OCI-LY3 (cell line): ENCODE measurements at regions not wholly inside any gene's neighbourhood (a gene's known extent, or its start where the extent isn't known, plus 50 kb on each side); places are given as distances from the start of the nearest gene placed in this dataset.

Experiments
- H2AFZ ChIP-seq: fragments of 200-600, 300-600 bp; shearing (Covaris generic); 2 replicates; pipeline ENCODE4 v1.6.0; 2014; ENCODE audit warnings: antibody characterized with exemption, low read depth, low read length
- H3K27ac ChIP-seq: fragments of 200-600, 300-600 bp; sonication (generic); 2 replicates; pipeline ENCODE4 v1.5.1; 2014; ENCODE audit warnings: mild to moderate bottlenecking, low read length, moderate library complexity, mixed read lengths
- H3K27me3 ChIP-seq: fragments of 200-600, 300-600 bp; sonication (generic); 2 replicates; pipeline ENCODE4 v1.6.1; 2014; ENCODE audit warnings: low read depth, low read length, mixed read lengths
- H3K36me3 ChIP-seq: fragments of 200-600, 300-600 bp; sonication (generic); replicated peaks from 2 replicates; pipeline ENCODE3; 2014; ENCODE audit warnings: low read depth, low read length, mixed read lengths
- H3K4me1 ChIP-seq: fragments of 300-600, 200-600 bp; sonication (generic); 2 replicates; pipeline ENCODE4 v1.6.1; 2014; ENCODE audit warnings: low read length, mixed read lengths
- H3K4me2 ChIP-seq: fragments of 200-600, 300-600 bp; sonication (generic); 2 replicates; pipeline ENCODE4 v1.6.1; 2014; ENCODE audit warnings: low read length, mixed read lengths
- H3K4me3 ChIP-seq: fragments of 300-600, 200-600 bp; sonication (generic); 2 replicates; pipeline ENCODE4 v1.5.1; 2014; ENCODE audit warnings: antibody characterized with exemption, mild to moderate bottlenecking, low read length, moderate library complexity
- H3K79me2 ChIP-seq: fragments of 300-600, 200-600 bp; shearing (Covaris generic); 2 replicates; pipeline ENCODE4 v1.6.1; 2014; ENCODE audit warnings: mild to moderate bottlenecking, low read length, mixed read lengths
- H3K9ac ChIP-seq: fragments of 300-600, 200-600 bp; shearing (Covaris generic); 2 replicates; pipeline ENCODE4 v1.6.0; 2014; ENCODE audit warnings: mild to moderate bottlenecking, low read length, moderate library complexity
- H3K9me3 ChIP-seq: fragments of 200-600, 300-600 bp; shearing (Covaris generic); 2 replicates; pipeline ENCODE4 v1.6.1; 2014; ENCODE audit warnings: low read length, mixed read lengths; ENCODE audit not compliant: insufficient read depth
- H4K20me1 ChIP-seq: fragments of 200-600, 300-600 bp; sonication (generic); 2 replicates; pipeline ENCODE4 v1.6.1; 2016; ENCODE audit warnings: low read length, mixed read lengths; ENCODE audit not compliant: insufficient read depth
- EZH2phosphoT487 ChIP-seq: fragments of 200-600 bp; shearing (Covaris generic); IDR thresholded peaks from 2 replicates; pipeline ENCODE4 v1.6.1; 2018; ENCODE audit warnings: antibody characterized with exemption, mixed run types, low read depth
- TF ChIP-seq, protein P1 (sequence below): fragments of 200-600, 300-600 bp; sonication (generic); IDR thresholded peaks from 2 replicates; pipeline ENCODE4 v1.5.1; 2014; ENCODE audit warnings: antibody characterized with exemption, low read length, low read depth

DNA sequence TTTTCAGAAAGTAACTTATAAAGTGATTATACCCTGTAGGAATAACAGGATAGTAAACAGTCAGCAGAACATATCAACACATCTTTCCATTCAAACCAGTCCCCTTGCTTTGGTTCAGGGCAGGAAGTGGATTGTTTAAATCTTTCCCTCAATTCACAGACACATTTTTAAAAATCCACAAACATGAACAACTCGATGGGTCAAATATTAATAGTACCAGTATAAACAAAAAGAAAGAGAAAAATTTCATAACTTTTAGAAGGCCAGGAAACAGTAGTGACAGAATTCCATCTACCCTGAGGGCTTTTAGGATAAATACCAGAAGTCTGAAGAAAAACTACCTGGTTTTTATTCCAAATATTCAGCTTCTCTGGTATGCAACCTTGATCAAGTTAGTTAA lies 1072.8 kb upstream of the PABPC4L start:
- Histone ChIP-seq H3K9ac (no peak overlapping the region), H3K4me3 (no peak overlapping the region), H3K4me2 (no peak overlapping the region), H4K20me1 (0 out of 2 replicates have a peak, but pooled peaks cover 3% of the 10 kb centered on the region), H3K27me3 (no peaks in the 10 kb centered on the region), H3K4me1 (peaks cover 5% of the 10 kb centered on the region), H3K27ac (no peak overlapping the region), H3K9me3 (no peaks in the 10 kb centered on the region), H2AFZ (no peak overlapping the region), H3K36me3 (no peaks in the 10 kb centered on the region), H3K79me2 (no peaks in the 10 kb centered on the region)
- TF ChIP-seq, protein P1, sequence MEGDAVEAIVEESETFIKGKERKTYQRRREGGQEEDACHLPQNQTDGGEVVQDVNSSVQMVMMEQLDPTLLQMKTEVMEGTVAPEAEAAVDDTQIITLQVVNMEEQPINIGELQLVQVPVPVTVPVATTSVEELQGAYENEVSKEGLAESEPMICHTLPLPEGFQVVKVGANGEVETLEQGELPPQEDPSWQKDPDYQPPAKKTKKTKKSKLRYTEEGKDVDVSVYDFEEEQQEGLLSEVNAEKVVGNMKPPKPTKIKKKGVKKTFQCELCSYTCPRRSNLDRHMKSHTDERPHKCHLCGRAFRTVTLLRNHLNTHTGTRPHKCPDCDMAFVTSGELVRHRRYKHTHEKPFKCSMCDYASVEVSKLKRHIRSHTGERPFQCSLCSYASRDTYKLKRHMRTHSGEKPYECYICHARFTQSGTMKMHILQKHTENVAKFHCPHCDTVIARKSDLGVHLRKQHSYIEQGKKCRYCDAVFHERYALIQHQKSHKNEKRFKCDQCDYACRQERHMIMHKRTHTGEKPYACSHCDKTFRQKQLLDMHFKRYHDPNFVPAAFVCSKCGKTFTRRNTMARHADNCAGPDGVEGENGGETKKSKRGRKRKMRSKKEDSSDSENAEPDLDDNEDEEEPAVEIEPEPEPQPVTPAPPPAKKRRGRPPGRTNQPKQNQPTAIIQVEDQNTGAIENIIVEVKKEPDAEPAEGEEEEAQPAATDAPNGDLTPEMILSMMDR = no peak
- no peak for TF ChIP-seq EZH2phosphoT487

- H3K27ac ChIP-seq = 0 out of 2 replicates have a peak overlapping the region, but pooled peaks have one; percentile 2
- H3K27me3 ChIP-seq = no peaks in the 10 kb centered on the region
- H3K9ac ChIP-seq = no peak overlapping the region
- H2AFZ ChIP-seq = no peak overlapping the region
- H3K4me2 ChIP-seq = peak overlapping the region; percentile 62
- 0 out of 2 replicates have a peak, but pooled peaks cover 3% of the 10 kb centered on the region for H4K20me1 ChIP-seq
- H3K79me2 ChIP-seq = no peaks in the 10 kb centered on the region
- H3K4me3 ChIP-seq = peak overlapping the region; percentile 12
- H3K4me1 ChIP-seq = peaks cover 14% of the 10 kb centered on the region
- no peaks in the 10 kb centered on the region for H3K9me3 ChIP-seq
- TF ChIP-seq, protein P1 = no peak
- H3K36me3 ChIP-seq = no peaks in the 10 kb centered on the region
Measured at GRCh38 chr4:135269125-135269890, 1067.7 kb upstream of the PABPC4L start.

GRCh38 chr4:135268369-135268768 lies 1066.8 kb upstream of the PABPC4L start:
- H3K4me1 ChIP-seq = peaks cover 14% of the 10 kb centered on the region
- no peaks in the 10 kb centered on the region for H3K79me2 ChIP-seq
- 0 out of 2 replicates have a peak, but pooled peaks cover 3% of the 10 kb centered on the region for H4K20me1 ChIP-seq
- H3K9ac ChIP-seq = no peak overlapping the region
- H3K36me3 ChIP-seq = no peaks in the 10 kb centered on the region
- H3K27me3 ChIP-seq = no peaks in the 10 kb centered on the region
- H3K27ac ChIP-seq = no peak overlapping the region
- no peak overlapping the region for H3K4me2 ChIP-seq
- no peak overlapping the region for H3K4me3 ChIP-seq
- TF ChIP-seq, protein P1 = no peak
- no peak for TF ChIP-seq EZH2phosphoT487
- no peaks in the 10 kb centered on the region for H3K9me3 ChIP-seq
- no peak overlapping the region for H2AFZ ChIP-seq

- Histone ChIP-seq H3K4me3 (no peak overlapping the region), H3K36me3 (no peaks in the 10 kb centered on the region), H4K20me1 (0 out of 2 replicates have a peak, but pooled peaks cover 3% of the 10 kb centered on the region), H3K27ac (no peak overlapping the region), H3K4me1 (peaks cover 14% of the 10 kb centered on the region), H3K9ac (no peak overlapping the region), H2AFZ (no peak overlapping the region), H3K9me3 (no peaks in the 10 kb centered on the region), H3K27me3 (no peaks in the 10 kb centered on the region), H3K4me2 (no peak overlapping the region), H3K79me2 (no peaks in the 10 kb centered on the region)
- TF ChIP-seq EZH2phosphoT487 = no peak
- TF ChIP-seq, protein P1 = no peak
Measured at GRCh38 chr4:135267148-135267865, 1065.7 kb upstream of the PABPC4L start.
